ENCODE measurements at regions not wholly inside any gene's neighbourhood (a gene's known extent, or its start where the extent isn't known, plus 50 kb on each side); places are given as distances from the start of the nearest gene placed in this dataset.

- peaks cover 0 to 9% (median 0%) of the 10 kb centered on the region in 3 donors for H3K27me3 ChIP-seq (ENCODE audit: control insufficient read depth in 3 of 3, insufficient read depth in 3 of 3, low read length in 3 of 3)
- H3K4me3 ChIP-seq (ENCODE audit: low read length in 3 of 3), result no peak overlapping the region
- H3K36me3 ChIP-seq (ENCODE audit: control insufficient read depth in 3 of 3, insufficient read depth in 3 of 3, low read length in 3 of 3), result no peaks in the 10 kb centered on the region
These were observed 528.5 kb downstream of the BCL11B start for GRCh38 chr14:98743536-98743935.

GRCh38 chr14:98748966-98749365, 523.0 kb downstream of the BCL11B start:
- Histone ChIP-seq H3K4me3 (ENCODE audit: low read length in 3 of 3) (no peak overlapping the region), H3K4me1 (ENCODE audit: control insufficient read depth in 3 of 3, insufficient read depth in 3 of 3, low read length in 3 of 3) (peaks cover 0 to 4% (median 0%) of the 10 kb centered on the region in 3 donors), H3K9me3 (ENCODE audit: control insufficient read depth in 3 of 3, low read length in 3 of 3) (no peaks in the 10 kb centered on the region), H3K9ac (ENCODE audit: low read depth in 1 of 3, low read length in 3 of 3) (no peak overlapping the region), H3K27me3 (ENCODE audit: control insufficient read depth in 3 of 3, insufficient read depth in 3 of 3, low read length in 3 of 3) (peaks cover 0 to 5% (median 0%) of the 10 kb centered on the region in 3 donors), H3K27ac (ENCODE audit: low read depth, low read length) (no peak overlapping the region), H3K36me3 (ENCODE audit: control insufficient read depth in 3 of 3, insufficient read depth in 3 of 3, low read length in 3 of 3) (no peaks in the 10 kb centered on the region)

More at GRCh38 chr14:98743536-98743935, 528.5 kb downstream of the BCL11B start:
- no peaks in the 10 kb centered on the region for H3K9me3 ChIP-seq (ENCODE audit: control insufficient read depth in 3 of 3, low read length in 3 of 3)
- H3K9ac ChIP-seq (ENCODE audit: low read depth in 1 of 3, low read length in 3 of 3), result no peak overlapping the region
- H3K4me1 ChIP-seq (ENCODE audit: control insufficient read depth in 3 of 3, insufficient read depth in 3 of 3, low read length in 3 of 3), result no peaks in the 10 kb centered on the region
- H3K27ac ChIP-seq (ENCODE audit: low read depth, low read length), result no peak overlapping the region

GRCh38 chr14:98751110-98751509, 520.9 kb downstream of the BCL11B start:
- Histone ChIP-seq H3K9me3 (ENCODE audit: control insufficient read depth in 3 of 3, low read length in 3 of 3) (peaks cover 0 to 4% (median 0%) of the 10 kb centered on the region in 3 donors), H3K27me3 (ENCODE audit: control insufficient read depth in 3 of 3, insufficient read depth in 3 of 3, low read length in 3 of 3) (peaks cover 0 to 3% (median 0%) of the 10 kb centered on the region in 3 donors), H3K9ac (ENCODE audit: low read depth in 1 of 3, low read length in 3 of 3) (no peak overlapping the region), H3K4me1 (ENCODE audit: control insufficient read depth in 3 of 3, insufficient read depth in 3 of 3, low read length in 3 of 3) (peaks cover 0 to 6% (median 2%) of the 10 kb centered on the region in 3 donors), H3K27ac (ENCODE audit: low read depth, low read length) (no peak overlapping the region), H3K4me3 (ENCODE audit: low read length in 3 of 3) (no peak overlapping the region), H3K36me3 (ENCODE audit: control insufficient read depth in 3 of 3, insufficient read depth in 3 of 3, low read length in 3 of 3) (no peaks in the 10 kb centered on the region)

GRCh38 chr14:98752660-98753059, 519.3 kb downstream of the BCL11B start:
- Histone ChIP-seq H3K4me1 (ENCODE audit: control insufficient read depth in 3 of 3, insufficient read depth in 3 of 3, low read length in 3 of 3) (peaks cover 0 to 6% (median 2%) of the 10 kb centered on the region in 3 donors), H3K36me3 (ENCODE audit: control insufficient read depth in 3 of 3, insufficient read depth in 3 of 3, low read length in 3 of 3) (no peaks in the 10 kb centered on the region), H3K27me3 (ENCODE audit: control insufficient read depth in 3 of 3, insufficient read depth in 3 of 3, low read length in 3 of 3) (no peaks in the 10 kb centered on the region), H3K9ac (ENCODE audit: low read depth in 1 of 3, low read length in 3 of 3) (no peak overlapping the region), H3K4me3 (ENCODE audit: low read length in 3 of 3) (no peak overlapping the region), H3K9me3 (ENCODE audit: control insufficient read depth in 3 of 3, low read length in 3 of 3) (peaks cover 0 to 4% (median 0%) of the 10 kb centered on the region in 3 donors), H3K27ac (ENCODE audit: low read depth, low read length) (no peak overlapping the region)

- Histone ChIP-seq H3K9ac (ENCODE audit: low read depth in 1 of 3, low read length in 3 of 3) (no peak overlapping the region), H3K27me3 (ENCODE audit: control insufficient read depth in 3 of 3, insufficient read depth in 3 of 3, low read length in 3 of 3) (no peaks in the 10 kb centered on the region), H3K4me3 (ENCODE audit: low read length in 3 of 3) (no peak overlapping the region), H3K4me1 (ENCODE audit: control insufficient read depth in 3 of 3, insufficient read depth in 3 of 3, low read length in 3 of 3) (peaks cover 0 to 6% (median 2%) of the 10 kb centered on the region in 3 donors), H3K9me3 (ENCODE audit: control insufficient read depth in 3 of 3, low read length in 3 of 3) (peaks cover 0 to 4% (median 0%) of the 10 kb centered on the region in 3 donors), H3K36me3 (ENCODE audit: control insufficient read depth in 3 of 3, insufficient read depth in 3 of 3, low read length in 3 of 3) (no peaks in the 10 kb centered on the region), H3K27ac (ENCODE audit: low read depth, low read length) (no peak overlapping the region)
These were observed 517.5 kb downstream of the BCL11B start for GRCh38 chr14:98754343-98755020.

GRCh38 chr14:98756749-98757148, 515.2 kb downstream of the BCL11B start:
- H3K36me3 ChIP-seq (ENCODE audit: control insufficient read depth in 3 of 3, insufficient read depth in 3 of 3, low read length in 3 of 3), result no peaks in the 10 kb centered on the region
- H3K9me3 ChIP-seq (ENCODE audit: control insufficient read depth in 3 of 3, low read length in 3 of 3), result peaks cover 0 to 4% (median 0%) of the 10 kb centered on the region in 3 donors
- H3K4me1 ChIP-seq (ENCODE audit: control insufficient read depth in 3 of 3, insufficient read depth in 3 of 3, low read length in 3 of 3), result peaks cover 0 to 6% (median 2%) of the 10 kb centered on the region in 3 donors

GRCh38 chr14:98758440-98758839, 513.6 kb downstream of the BCL11B start:
- Histone ChIP-seq H3K27me3 (ENCODE audit: control insufficient read depth in 3 of 3, insufficient read depth in 3 of 3, low read length in 3 of 3) (peaks cover 0 to 2% (median 0%) of the 10 kb centered on the region in 3 donors), H3K27ac (ENCODE audit: low read depth, low read length) (no peak overlapping the region), H3K9me3 (ENCODE audit: control insufficient read depth in 3 of 3, low read length in 3 of 3) (peaks cover 0 to 4% (median 2%) of the 10 kb centered on the region in 3 donors), H3K4me1 (ENCODE audit: control insufficient read depth in 3 of 3, insufficient read depth in 3 of 3, low read length in 3 of 3) (peaks cover 0 to 2% (median 2%) of the 10 kb centered on the region in 3 donors), H3K9ac (ENCODE audit: low read depth in 1 of 3, low read length in 3 of 3) (no peak overlapping the region), H3K36me3 (ENCODE audit: control insufficient read depth in 3 of 3, insufficient read depth in 3 of 3, low read length in 3 of 3) (no peaks in the 10 kb centered on the region), H3K4me3 (ENCODE audit: low read length in 3 of 3) (no peak overlapping the region)

More at GRCh38 chr14:98756749-98757148, 515.2 kb downstream of the BCL11B start:
- Histone ChIP-seq H3K27me3 (ENCODE audit: control insufficient read depth in 3 of 3, insufficient read depth in 3 of 3, low read length in 3 of 3) (peaks cover 0 to 2% (median 0%) of the 10 kb centered on the region in 3 donors), H3K27ac (ENCODE audit: low read depth, low read length) (no peak overlapping the region), H3K9ac (ENCODE audit: low read depth in 1 of 3, low read length in 3 of 3) (no peak overlapping the region), H3K4me3 (ENCODE audit: low read length in 3 of 3) (no peak overlapping the region)

GRCh38 chr14:98761993-98762392, 510.0 kb downstream of the BCL11B start:
- Histone ChIP-seq H3K36me3 (ENCODE audit: control insufficient read depth in 3 of 3, insufficient read depth in 3 of 3, low read length in 3 of 3) (no peaks in the 10 kb centered on the region), H3K4me1 (ENCODE audit: control insufficient read depth in 3 of 3, insufficient read depth in 3 of 3, low read length in 3 of 3) (no peaks in the 10 kb centered on the region), H3K4me3 (ENCODE audit: low read length in 3 of 3) (no peak overlapping the region), H3K9me3 (ENCODE audit: control insufficient read depth in 3 of 3, low read length in 3 of 3) (peaks cover 0 to 2% (median 0%) of the 10 kb centered on the region in 3 donors), H3K27me3 (ENCODE audit: control insufficient read depth in 3 of 3, insufficient read depth in 3 of 3, low read length in 3 of 3) (peaks cover 0 to 2% (median 0%) of the 10 kb centered on the region in 3 donors), H3K9ac (ENCODE audit: low read depth in 1 of 3, low read length in 3 of 3) (no peak overlapping the region), H3K27ac (ENCODE audit: low read depth, low read length) (no peak overlapping the region)

- Histone ChIP-seq H3K4me1 (ENCODE audit: control insufficient read depth in 3 of 3, insufficient read depth in 3 of 3, low read length in 3 of 3) (no peaks in the 10 kb centered on the region), H3K27me3 (ENCODE audit: control insufficient read depth in 3 of 3, insufficient read depth in 3 of 3, low read length in 3 of 3) (no peaks in the 10 kb centered on the region), H3K36me3 (ENCODE audit: control insufficient read depth in 3 of 3, insufficient read depth in 3 of 3, low read length in 3 of 3) (no peaks in the 10 kb centered on the region), H3K9me3 (ENCODE audit: control insufficient read depth in 3 of 3, low read length in 3 of 3) (peaks cover 0 to 2% (median 0%) of the 10 kb centered on the region in 3 donors), H3K27ac (ENCODE audit: low read depth, low read length) (no peak overlapping the region), H3K4me3 (ENCODE audit: low read length in 3 of 3) (no peak overlapping the region), H3K9ac (ENCODE audit: low read depth in 1 of 3, low read length in 3 of 3) (no peak overlapping the region)
These were observed 505.2 kb downstream of the BCL11B start for GRCh38 chr14:98766818-98767217.

GRCh38 chr14:98769326-98769725, 502.7 kb downstream of the BCL11B start:
- H3K4me1 ChIP-seq (ENCODE audit: control insufficient read depth in 3 of 3, insufficient read depth in 3 of 3, low read length in 3 of 3), result no peaks in the 10 kb centered on the region
- H3K27me3 ChIP-seq (ENCODE audit: control insufficient read depth in 3 of 3, insufficient read depth in 3 of 3, low read length in 3 of 3), result no peaks in the 10 kb centered on the region
- H3K4me3 ChIP-seq (ENCODE audit: low read length in 3 of 3), result no peak overlapping the region
- no peaks in the 10 kb centered on the region for H3K9me3 ChIP-seq (ENCODE audit: control insufficient read depth in 3 of 3, low read length in 3 of 3)
- H3K9ac ChIP-seq (ENCODE audit: low read depth in 1 of 3, low read length in 3 of 3), result no peak overlapping the region
- no peak overlapping the region for H3K27ac ChIP-seq (ENCODE audit: low read depth, low read length)
- no peaks in the 10 kb centered on the region for H3K36me3 ChIP-seq (ENCODE audit: control insufficient read depth in 3 of 3, insufficient read depth in 3 of 3, low read length in 3 of 3)

All from skeletal muscle tissue (tissue), 3 donors.